ENCODE measurements at regions not wholly inside any gene's neighbourhood (a gene's known extent, or its start where the extent isn't known, plus 50 kb on each side); places are given as distances from the start of the nearest gene placed in this dataset.

- DNase-seq (ENCODE audit: low read depth) (no peak), FAIRE-seq (no peak)
- Histone ChIP-seq H3K4me3 (ENCODE audit: low read depth, low read length) (no peak overlapping the region), H3K27me3 (ENCODE audit: control insufficient read depth, insufficient read depth, low read length) (no peaks in the 10 kb centered on the region), H3K36me3 (ENCODE audit: control insufficient read depth, insufficient read depth, low read length) (no peaks in the 10 kb centered on the region)
- no peak for TF ChIP-seq CTCF (IDR thresholded peaks at IDR 0.05; ENCODE audit: insufficient read depth, low read length, severe bottlenecking)
Observed at GRCh38 chr3:21328711-21329390, 422.2 kb downstream of the ZNF385D start.

GRCh38 chr3:21326704-21327475 lies 424.1 kb downstream of the ZNF385D start:
- H3K27me3 ChIP-seq (ENCODE audit: control insufficient read depth, insufficient read depth, low read length): no peaks in the 10 kb centered on the region
- peak; percentile 3 for DNase-seq (ENCODE audit: low read depth)
- no peaks in the 10 kb centered on the region for H3K36me3 ChIP-seq (ENCODE audit: control insufficient read depth, insufficient read depth, low read length)
- TF ChIP-seq CTCF (IDR thresholded peaks at IDR 0.05; ENCODE audit: insufficient read depth, low read length, severe bottlenecking): no peak
- no peak for FAIRE-seq
- no peak overlapping the region for H3K4me3 ChIP-seq (ENCODE audit: low read depth, low read length)

GRCh38 chr3:21314688-21315087 lies 436.3 kb downstream of the ZNF385D start:
- Histone ChIP-seq H3K27me3 (ENCODE audit: control insufficient read depth, insufficient read depth, low read length) (no peaks in the 10 kb centered on the region), H3K36me3 (ENCODE audit: control insufficient read depth, insufficient read depth, low read length) (no peaks in the 10 kb centered on the region), H3K4me3 (ENCODE audit: low read depth, low read length) (no peak overlapping the region)
- no peak for DNase-seq (ENCODE audit: low read depth)
- TF ChIP-seq CTCF (IDR thresholded peaks at IDR 0.05; ENCODE audit: insufficient read depth, low read length, severe bottlenecking): no peak
- no peak for FAIRE-seq

GRCh38 chr3:21310891-21311290 lies 440.1 kb downstream of the ZNF385D start:
- no peak for TF ChIP-seq CTCF (IDR thresholded peaks at IDR 0.05; ENCODE audit: insufficient read depth, low read length, severe bottlenecking)
- H3K4me3 ChIP-seq (ENCODE audit: low read depth, low read length): no peak overlapping the region
- no peak for FAIRE-seq
- DNase-seq (ENCODE audit: low read depth): peak; percentile 10
- H3K36me3 ChIP-seq (ENCODE audit: control insufficient read depth, insufficient read depth, low read length): no peaks in the 10 kb centered on the region
- no peaks in the 10 kb centered on the region for H3K27me3 ChIP-seq (ENCODE audit: control insufficient read depth, insufficient read depth, low read length)

- no peak overlapping the region for H3K4me3 ChIP-seq (ENCODE audit: low read depth, low read length)
- TF ChIP-seq CTCF (IDR thresholded peaks at IDR 0.05; ENCODE audit: insufficient read depth, low read length, severe bottlenecking): no peak
- DNase-seq (ENCODE audit: low read depth) (peak; percentile 42), FAIRE-seq (no peak)
- H3K27me3 ChIP-seq (ENCODE audit: control insufficient read depth, insufficient read depth, low read length): no peaks in the 10 kb centered on the region
- H3K36me3 ChIP-seq (ENCODE audit: control insufficient read depth, insufficient read depth, low read length): no peaks in the 10 kb centered on the region
Observed at GRCh38 chr3:21310161-21310560, 440.8 kb downstream of the ZNF385D start.

Data from bronchial epithelial cell (primary cell).